ENCODE measurements at regions not wholly inside any gene's neighbourhood (a gene's known extent, or its start where the extent isn't known, plus 50 kb on each side); places are given as distances from the start of the nearest gene placed in this dataset.
"Not testable (repeated sequence)": the region's sequence is repeated elsewhere in the genome, so short reads cannot be mapped to it uniquely, and the experiment has no call there.

DNA sequence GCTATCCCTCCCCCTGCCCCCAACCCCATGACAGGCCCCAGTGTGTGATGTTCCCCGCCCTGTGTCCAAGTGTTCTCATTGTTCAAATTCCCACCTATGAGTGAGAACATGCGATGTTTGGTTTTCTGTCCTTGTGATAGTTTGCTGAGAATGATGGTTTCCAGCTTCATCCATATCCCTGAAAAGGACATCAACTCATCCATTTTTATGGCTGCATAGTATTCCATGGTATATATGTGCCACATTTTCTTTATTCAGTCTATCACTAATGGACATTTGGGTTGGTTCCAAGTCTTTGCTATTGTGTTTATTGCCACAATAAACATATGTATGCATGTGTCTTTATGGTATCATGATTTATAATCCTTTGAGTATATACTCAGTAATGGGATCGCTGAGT, 140.2 kb upstream of the SLC35F3 start:
- TF ChIP-seq CTCF (IDR thresholded peaks at IDR 0.05; ENCODE audit: borderline replicate concordance, extremely low read depth, low read length, poor library complexity, severe bottlenecking); EZH2 (IDR thresholded peaks at IDR 0.05; ENCODE audit: borderline replicate concordance, low read depth, low read length, severe bottlenecking): not testable (repeated sequence)
